ENCODE measurements at regions not wholly inside any gene's neighbourhood (a gene's known extent, or its start where the extent isn't known, plus 50 kb on each side); places are given as distances from the start of the nearest gene placed in this dataset.
A peak's percentile ranks its signal among the peaks of the same experiment; 100 is the strongest.

- TF ChIP-seq, protein P1, sequence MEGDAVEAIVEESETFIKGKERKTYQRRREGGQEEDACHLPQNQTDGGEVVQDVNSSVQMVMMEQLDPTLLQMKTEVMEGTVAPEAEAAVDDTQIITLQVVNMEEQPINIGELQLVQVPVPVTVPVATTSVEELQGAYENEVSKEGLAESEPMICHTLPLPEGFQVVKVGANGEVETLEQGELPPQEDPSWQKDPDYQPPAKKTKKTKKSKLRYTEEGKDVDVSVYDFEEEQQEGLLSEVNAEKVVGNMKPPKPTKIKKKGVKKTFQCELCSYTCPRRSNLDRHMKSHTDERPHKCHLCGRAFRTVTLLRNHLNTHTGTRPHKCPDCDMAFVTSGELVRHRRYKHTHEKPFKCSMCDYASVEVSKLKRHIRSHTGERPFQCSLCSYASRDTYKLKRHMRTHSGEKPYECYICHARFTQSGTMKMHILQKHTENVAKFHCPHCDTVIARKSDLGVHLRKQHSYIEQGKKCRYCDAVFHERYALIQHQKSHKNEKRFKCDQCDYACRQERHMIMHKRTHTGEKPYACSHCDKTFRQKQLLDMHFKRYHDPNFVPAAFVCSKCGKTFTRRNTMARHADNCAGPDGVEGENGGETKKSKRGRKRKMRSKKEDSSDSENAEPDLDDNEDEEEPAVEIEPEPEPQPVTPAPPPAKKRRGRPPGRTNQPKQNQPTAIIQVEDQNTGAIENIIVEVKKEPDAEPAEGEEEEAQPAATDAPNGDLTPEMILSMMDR (conservative IDR thresholded peaks at IDR 0.05; ENCODE audit: low read depth): no peak
- ChIA-PET CTCF (interaction anchor here (0.6 to 1.3 kb wide), 4 partner anchors 146 to 469 kb away, joined by 3 to 5 read pairs (median 4); no protein-coding TSS in a partner anchor), POLR2A (ENCODE audit: low non-redundant PET) (no interaction called here)
- peak overlapping the region; percentile 22; the same call in 1 of the 2 replicates for H3K27ac ChIP-seq
- DNase-seq (ENCODE audit: low spot score): no peak
Measured at GRCh38 chr7:22576612-22577469, 76.9 kb upstream of the STEAP1B start.

DNA sequence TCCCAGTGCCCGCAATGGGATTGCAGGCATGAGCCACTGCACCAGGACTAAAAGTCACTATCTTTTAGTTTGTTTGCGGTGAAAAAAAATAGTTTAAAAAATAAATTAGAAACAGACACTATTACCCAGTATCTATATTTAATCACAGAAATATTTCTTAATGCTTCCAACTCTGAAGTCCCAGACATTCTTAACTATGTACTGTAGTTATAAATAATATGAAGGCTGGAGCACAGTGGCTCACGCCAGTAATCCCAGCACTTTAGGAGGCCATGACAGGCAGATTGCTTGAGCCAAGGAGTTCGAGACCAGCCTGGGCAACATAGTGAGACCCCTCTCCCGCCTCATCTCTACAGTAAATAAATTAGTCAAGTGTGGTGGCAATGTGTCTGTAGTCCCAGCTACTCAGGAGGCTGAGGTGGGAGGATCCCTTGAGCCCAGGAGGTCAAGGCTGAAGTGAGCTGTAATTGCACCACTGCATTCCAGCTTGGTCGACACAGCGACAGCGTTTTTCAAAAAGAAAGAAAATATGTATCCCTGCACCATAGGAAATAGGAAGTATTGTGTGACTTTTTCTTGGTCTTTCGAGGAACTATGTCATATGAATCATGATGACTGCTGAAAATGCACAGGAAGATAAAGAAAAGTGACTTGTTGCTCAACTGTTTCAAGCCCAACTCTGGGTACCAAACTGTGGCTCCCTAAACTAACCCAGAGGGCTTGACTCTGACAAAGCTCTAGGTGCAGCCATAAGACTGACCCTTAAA is 74.9 kb upstream of the STEAP1B start:
- CTCF ChIA-PET: no interaction called here
- POLR2A ChIA-PET (ENCODE audit: low non-redundant PET): no interaction called here
- TF ChIP-seq, protein P1 (conservative IDR thresholded peaks at IDR 0.05; ENCODE audit: low read depth): no peak
- no peak overlapping the region for H3K27ac ChIP-seq
- no peak for DNase-seq (ENCODE audit: low spot score)

GRCh38 chr7:22572937-22573336 is 72.9 kb upstream of the STEAP1B start:
- TF ChIP-seq, protein P1 (conservative IDR thresholded peaks at IDR 0.05; ENCODE audit: low read depth): no peak
- ChIA-PET POLR2A (ENCODE audit: low non-redundant PET) (no interaction called here), CTCF (interaction anchor here (0.6 to 1.2 kb wide), 3 partner anchors 13 to 483 kb away, joined by 3 read pairs; no protein-coding TSS in a partner anchor)
- peak; percentile 86 for DNase-seq (ENCODE audit: low spot score)
- no peak overlapping the region for H3K27ac ChIP-seq

GRCh38 chr7:22572292-22572691 is 72.3 kb upstream of the STEAP1B start:
- TF ChIP-seq, protein P1 (conservative IDR thresholded peaks at IDR 0.05; ENCODE audit: low read depth): no peak
- DNase-seq (ENCODE audit: low spot score): no peak
- no peak overlapping the region for H3K27ac ChIP-seq
- ChIA-PET CTCF (interaction anchor here (0.6 to 1.2 kb wide), 3 partner anchors 14 to 484 kb away, joined by 3 read pairs; no protein-coding TSS in a partner anchor), POLR2A (ENCODE audit: low non-redundant PET) (no interaction called here)

GRCh38 chr7:22571766-22572165 is 71.8 kb upstream of the STEAP1B start:
- POLR2A ChIA-PET (ENCODE audit: low non-redundant PET): no interaction called here
- DNase-seq (ENCODE audit: low spot score): no peak
- TF ChIP-seq, protein P1 (conservative IDR thresholded peaks at IDR 0.05; ENCODE audit: low read depth): no peak
- CTCF ChIA-PET: interaction anchor here (1.2 kb wide), 1 partner anchor 14 kb away, joined by 3 read pairs; no protein-coding TSS in a partner anchor
- H3K27ac ChIP-seq: no peak overlapping the region

GRCh38 chr7:22569586-22570321 is 69.8 kb upstream of the STEAP1B start:
- ChIA-PET CTCF (no interaction called here), POLR2A (ENCODE audit: low non-redundant PET) (no interaction called here)
- H3K27ac ChIP-seq: no peak overlapping the region
- TF ChIP-seq, protein P1 (conservative IDR thresholded peaks at IDR 0.05; ENCODE audit: low read depth): no peak
- no peak for DNase-seq (ENCODE audit: low spot score)

All from RWPE1 (cell line).